COLO668 (cell line): ENCODE measurements at regions not wholly inside any gene's neighbourhood (a gene's known extent, or its start where the extent isn't known, plus 50 kb on each side); places are given as distances from the start of the nearest gene placed in this dataset.
"Not testable (repeated sequence)": the region's sequence is repeated elsewhere in the genome, so short reads cannot be mapped to it uniquely, and the experiment has no call there.

Source experiments
- DNase-seq: peaks from one replicate; lab custom pipeline; 2025; ENCODE audit not compliant: unreplicated experiment; lab: John Stamatoyannopoulos, UW

DNA sequence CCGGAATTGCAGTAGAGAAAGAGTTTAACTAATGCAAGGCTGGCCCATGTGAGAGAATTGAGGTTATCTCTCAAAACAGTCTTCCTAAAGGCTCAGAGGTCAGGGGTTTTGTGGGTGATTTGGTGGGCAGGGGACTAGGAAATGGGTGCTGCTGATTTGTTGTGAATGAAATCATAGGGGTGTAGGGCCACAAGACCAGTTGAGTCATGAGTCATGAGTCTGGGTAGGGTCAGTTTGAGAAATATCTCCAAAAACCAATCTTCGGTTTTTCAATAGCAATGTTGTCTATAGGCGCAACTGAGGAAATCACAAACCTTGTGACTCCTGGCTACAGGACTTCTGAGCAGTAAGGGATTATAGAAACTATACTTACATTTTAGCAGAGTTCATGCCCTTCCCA is 460.0 kb upstream of the NRP1 start:
- DNase-seq = no peak

DNA sequence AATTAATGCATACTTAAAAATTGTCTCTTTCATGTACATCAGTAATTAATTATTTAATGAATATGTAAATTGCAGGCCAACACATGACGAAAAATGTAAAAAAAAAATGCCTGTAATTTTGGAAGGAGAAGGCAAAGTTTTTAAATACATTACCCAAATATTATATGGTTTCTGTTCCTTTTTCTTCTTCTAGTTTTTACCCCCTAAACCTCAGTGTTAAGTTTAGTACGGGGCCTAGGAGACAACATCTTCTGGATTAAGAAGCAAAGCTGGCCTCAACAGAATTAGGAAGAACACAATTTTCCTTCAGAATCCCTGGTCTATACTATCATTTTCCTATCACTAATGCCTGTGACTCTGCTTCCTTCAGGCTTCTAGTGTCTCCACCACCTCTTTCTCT is 459.3 kb upstream of the NRP1 start:
- DNase-seq = no peak

DNA sequence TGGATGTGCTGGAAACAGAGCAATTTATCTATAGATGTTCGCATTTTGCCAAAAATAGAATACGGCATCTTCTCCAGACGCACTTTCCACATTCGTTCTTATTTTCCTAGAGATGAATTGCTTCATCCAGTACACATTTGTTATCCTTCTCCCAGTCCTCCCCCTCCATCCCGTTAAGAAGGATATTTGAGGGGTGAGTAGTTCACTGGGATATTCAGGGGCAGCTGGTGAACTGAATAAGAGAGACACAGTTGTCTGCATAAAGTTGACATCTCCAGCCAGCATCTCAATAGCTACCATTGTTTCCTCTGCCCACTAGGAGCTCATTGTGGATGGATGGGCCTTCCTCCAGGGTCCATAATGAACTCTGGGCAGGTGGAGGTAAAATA is 456.8 kb upstream of the NRP1 start:
- DNase-seq = no peak

DNA sequence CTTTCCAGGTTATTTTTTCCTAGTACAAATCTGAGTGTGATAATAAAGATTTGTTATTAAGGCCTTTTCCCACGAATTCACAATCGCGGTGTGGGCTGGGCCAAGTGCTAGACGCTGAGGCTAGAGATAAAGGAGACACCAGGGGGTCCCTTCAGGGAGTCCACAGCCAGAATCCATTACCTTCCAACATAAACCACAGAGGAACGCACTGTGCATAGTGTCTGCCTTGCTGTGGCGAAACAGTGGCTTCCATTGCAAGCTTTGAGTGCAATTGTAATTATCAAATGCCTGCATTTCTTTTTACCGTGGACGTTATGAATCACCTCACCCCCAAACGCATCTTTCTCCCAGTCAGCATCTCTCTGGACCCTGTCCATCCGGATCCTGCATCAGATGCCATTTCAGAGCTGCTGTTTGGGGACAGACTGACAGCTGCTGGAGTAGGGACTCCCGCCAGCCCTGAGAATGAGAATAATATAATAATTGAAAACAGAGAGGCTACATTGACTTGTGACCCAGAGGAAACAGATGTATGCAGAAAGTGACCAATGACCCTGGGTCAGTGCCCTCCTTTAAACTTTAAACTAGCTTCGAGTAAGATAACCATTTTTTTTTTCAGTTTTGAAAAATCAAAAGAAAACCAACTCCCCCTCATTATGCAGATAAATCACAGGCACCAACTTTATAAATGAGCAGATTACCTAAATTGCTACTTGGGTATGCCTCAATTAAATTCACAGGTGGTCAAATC is 456.2 kb upstream of the NRP1 start:
- DNase-seq = no peak

DNA sequence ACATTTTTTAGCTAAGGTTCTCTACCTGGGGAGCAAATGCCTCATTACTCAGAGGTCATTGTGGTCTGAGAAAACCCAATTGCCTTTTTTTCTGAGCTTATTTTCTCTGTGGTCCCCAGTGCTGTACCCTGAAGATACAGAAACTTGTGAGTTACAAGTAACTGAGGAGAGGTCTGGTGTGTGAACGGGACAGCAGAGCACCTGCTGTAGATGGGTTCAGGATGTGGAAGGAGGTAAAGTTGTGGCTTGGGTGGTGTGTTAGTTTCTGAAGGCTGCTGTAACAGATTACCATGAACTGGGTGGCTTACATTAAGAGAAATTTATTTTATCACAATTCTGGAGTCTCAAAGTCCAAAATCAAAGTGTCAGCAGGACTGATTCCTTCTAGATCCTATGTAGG is 449.1 kb upstream of the NRP1 start:
- DNase-seq = no peak

DNA sequence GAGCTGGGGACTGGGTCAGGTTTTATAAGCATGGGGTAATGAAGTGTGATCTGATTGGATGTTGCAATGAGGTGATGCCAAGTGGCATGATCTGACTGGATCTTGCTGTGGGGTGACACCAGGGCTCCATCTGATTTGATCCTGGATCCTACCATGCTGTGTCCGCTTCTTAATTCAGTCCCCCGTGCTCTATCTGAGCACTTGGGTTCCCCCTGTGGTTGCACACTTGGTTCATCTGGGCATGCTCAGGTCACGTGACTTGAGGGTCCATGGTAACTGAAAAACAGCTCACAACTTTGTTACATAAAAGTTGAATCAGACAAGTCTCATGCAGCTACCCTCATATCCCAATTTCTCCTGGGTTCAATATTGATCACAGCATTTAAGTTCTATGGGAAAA is 448.6 kb upstream of the NRP1 start:
- no peak for DNase-seq

GRCh38 chr10:33781606-33782395 is 447.3 kb upstream of the NRP1 start:
- no peak for DNase-seq

DNA sequence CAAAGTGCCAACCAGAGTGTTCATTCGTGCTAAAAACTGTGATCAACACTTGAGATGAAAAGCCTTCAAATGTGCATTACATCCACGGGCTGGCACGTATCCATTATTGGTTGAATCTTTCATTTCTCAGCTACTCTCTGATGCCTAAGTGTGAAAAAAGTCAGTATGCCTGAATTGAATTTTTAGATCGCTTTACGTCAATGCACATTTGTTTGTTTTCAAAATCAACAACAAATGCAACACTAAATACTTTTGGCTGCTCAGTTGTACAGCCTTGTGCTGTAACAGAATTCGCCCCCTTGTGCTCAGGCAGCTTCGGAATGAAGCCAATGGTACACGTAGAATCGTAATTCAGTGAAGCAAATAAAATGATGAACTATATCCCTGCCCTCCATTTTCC is 446.5 kb upstream of the NRP1 start:
- DNase-seq = no peak

- DNase-seq = no peak
Measured at GRCh38 chr10:33777223-33777622, 442.8 kb upstream of the NRP1 start.

DNA sequence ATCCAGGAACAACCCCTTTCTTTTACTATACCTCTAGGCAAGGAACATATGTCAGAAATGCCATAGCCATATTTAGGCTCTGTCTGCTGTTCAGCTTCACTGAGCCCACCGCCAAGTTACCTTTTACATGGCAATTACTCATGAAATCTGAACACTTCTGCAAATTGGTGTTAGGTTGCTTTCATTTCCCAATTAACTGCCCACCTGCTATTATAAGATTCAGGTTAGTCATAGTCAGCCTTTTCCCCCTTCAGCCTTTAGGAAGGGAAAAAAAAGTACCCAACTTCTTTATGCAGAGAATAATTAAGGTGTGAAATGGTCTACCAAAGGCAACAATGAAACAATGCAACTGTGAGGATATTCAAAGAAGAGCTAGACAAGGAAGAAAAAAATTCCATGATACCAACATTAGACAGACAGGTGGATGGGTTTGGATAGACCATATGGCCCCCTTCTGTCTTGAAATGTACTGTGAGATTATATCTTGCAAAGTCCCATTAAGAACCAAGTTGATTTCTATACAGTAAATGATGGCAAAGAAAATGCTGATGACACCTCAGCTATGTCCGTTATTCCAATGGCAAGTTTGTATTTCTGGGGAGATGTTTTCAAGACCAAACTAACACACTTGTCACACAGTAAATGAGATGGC is 442.1 kb upstream of the NRP1 start:
- no peak for DNase-seq

- no peak for DNase-seq
Measured at GRCh38 chr10:33774857-33775256, 440.4 kb upstream of the NRP1 start.

DNA sequence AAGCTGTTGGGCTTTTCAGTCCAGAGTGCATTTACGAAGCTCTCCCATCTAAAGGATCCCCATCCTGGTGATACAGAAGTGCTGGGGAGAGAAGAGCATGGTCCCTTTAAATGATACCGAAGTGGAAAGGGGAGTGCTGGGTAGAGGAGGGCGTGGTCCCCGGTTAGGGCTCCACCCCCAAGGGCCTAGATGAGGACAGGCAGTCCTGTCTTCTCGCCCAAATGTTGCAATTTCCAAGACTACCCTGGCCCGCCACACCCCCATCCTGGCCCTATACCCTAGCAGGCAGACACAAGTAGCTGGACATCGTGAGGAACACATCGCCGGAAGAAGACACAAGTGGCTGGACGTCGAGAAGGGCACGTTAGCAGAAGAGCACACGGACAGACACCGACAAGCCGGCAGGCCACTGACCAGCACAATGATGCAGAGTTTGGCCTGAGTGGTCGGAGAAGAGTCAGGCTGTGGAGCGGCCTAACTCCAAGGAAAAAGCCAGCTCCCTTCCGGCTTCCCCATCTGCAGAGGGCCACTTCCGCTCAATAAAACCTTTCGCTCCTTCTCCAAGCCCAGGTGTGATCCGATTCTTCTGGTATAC is 439.5 kb upstream of the NRP1 start:
- DNase-seq = no peak

GRCh38 chr10:33773253-33773573 is 438.7 kb upstream of the NRP1 start:
- no peak for DNase-seq

GRCh38 chr10:33772370-33773252 is 438.1 kb upstream of the NRP1 start:
- no peak for DNase-seq

GRCh38 chr10:33771856-33772255 is 437.4 kb upstream of the NRP1 start:
- DNase-seq = not testable (repeated sequence)

GRCh38 chr10:33764694-33765185 is 430.3 kb upstream of the NRP1 start:
- no peak for DNase-seq

GRCh38 chr10:33760056-33760943 is 425.8 kb upstream of the NRP1 start:
- DNase-seq = no peak

DNA sequence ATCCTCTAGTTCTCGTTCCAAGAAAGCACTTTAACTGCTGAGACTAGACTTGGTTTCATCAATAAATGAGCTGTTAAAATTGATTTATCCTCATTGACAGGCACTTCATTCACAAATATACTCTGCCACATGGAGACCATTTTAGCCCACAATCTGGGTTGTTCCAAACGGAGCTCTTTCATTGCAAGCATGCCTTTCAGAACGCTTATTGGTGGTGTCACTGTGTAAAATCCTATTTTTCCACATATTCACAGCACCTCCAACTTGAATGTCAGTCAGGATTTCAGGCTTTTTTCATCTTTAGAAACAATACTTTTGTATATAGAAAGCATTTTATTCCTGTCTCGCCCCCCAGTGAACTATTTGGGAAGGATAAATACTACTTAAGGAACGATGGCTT is 424.7 kb upstream of the NRP1 start:
- no peak for DNase-seq

- no peak for DNase-seq
Measured at GRCh38 chr10:33758299-33758698, 423.8 kb upstream of the NRP1 start.

- DNase-seq = no peak
Measured at GRCh38 chr10:33754052-33754451, 419.6 kb upstream of the NRP1 start.
